Neural cell (in vitro differentiated cells): ENCODE measurements at regions not wholly inside any gene's neighbourhood (a gene's known extent, or its start where the extent isn't known, plus 50 kb on each side); places are given as distances from the start of the nearest gene placed in this dataset.

Source experiments
- EZH2 ChIP-seq: fragments of 200-600, 300-800 bp; shearing (Covaris generic), sonication (generic); IDR thresholded peaks from 2 replicates; pipeline ENCODE4 v1.6.1; 2014; ENCODE audit warnings: antibody characterized with exemption, low read length, borderline replicate concordance, mild to moderate bottlenecking; ENCODE audit not compliant: insufficient read depth, poor library complexity, severe bottlenecking
- TAF1 ChIP-seq: IDR thresholded peaks from 2 replicates; pipeline ENCODE4 v1.6.1; 2012; ENCODE audit warnings: low read depth

- TF ChIP-seq EZH2 (no peak), TAF1 (no peak)
Observed at GRCh38 chr16:77048085-77048484, 142.9 kb upstream of the MON1B start.
